Caco-2 (cell line): ENCODE measurements at regions not wholly inside any gene's neighbourhood (a gene's known extent, or its start where the extent isn't known, plus 50 kb on each side); places are given as distances from the start of the nearest gene placed in this dataset.

ENCODE experiments used
- BruUV-seq: library from RNA; stranded (reverse); fragments of 400-500 nt; replicated peaks from 2 replicates; lab custom pipeline; 2021; lab: Mats Ljungman, UMichigan
- CTCF ChIA-PET: fragments of 300-600 bp; sonication (Branson Sonifier 250); formaldehyde crosslinking; loops from one replicate; lab custom pipeline; 2022; ENCODE audit warnings: antibody characterized with exemption; lab: Charles Lee
- POLR2A ChIA-PET: fragments of 300-600 bp; sonication (Branson Sonifier 250); formaldehyde crosslinking; loops from one replicate; lab custom pipeline; 2022; ENCODE audit warnings: antibody characterized with exemption; lab: Charles Lee
- DNase-seq, 2 experiments: peaks; one replicate each; pipeline versions ENCODE4 v3.0.0 to v3.0.0-alpha.2; 2020 to 2022
- H3K27me3 ChIP-seq: replicated peaks from 2 replicates; pipeline ENCODE4 v1.6.0; 2011; ENCODE audit warnings: low read length; ENCODE audit not compliant: control insufficient read depth, insufficient read depth
- H3K36me3 ChIP-seq: 2 replicates; pipeline ENCODE4 v1.5.1; 2011; ENCODE audit warnings: low read length; ENCODE audit not compliant: control insufficient read depth, insufficient read depth
- H3K4me1 ChIP-seq: fragments of 250-450 bp; sonication (Bioruptor Pico); 2 replicates; pipeline ENCODE4 v1.5.1; 2020; ENCODE audit warnings: mild to moderate bottlenecking
- H3K4me3 ChIP-seq: 2 replicates; pipeline ENCODE4 v1.5.1; 2011; ENCODE audit warnings: low read depth, mild to moderate bottlenecking, control low read depth, low read length
- H3K9me3 ChIP-seq: fragments of 250-450 bp; sonication (Bioruptor Pico); 2 replicates; pipeline ENCODE4 v1.5.1; 2020; ENCODE audit warnings: mild to moderate bottlenecking, moderate library complexity
- H3K27ac Mint-ChIP-seq: one replicate; pipeline ENCODE4 v1.8.0; 2022; ENCODE audit warnings: mixed read lengths; ENCODE audit not compliant: unreplicated experiment
- H3K27me3 Mint-ChIP-seq: one replicate; pipeline ENCODE4 v1.8.0; 2022; ENCODE audit warnings: mixed read lengths; ENCODE audit not compliant: insufficient read depth, unreplicated experiment
- H3K36me3 Mint-ChIP-seq: one replicate; pipeline ENCODE4 v1.8.0; 2022; ENCODE audit warnings: mild to moderate bottlenecking, mixed read lengths; ENCODE audit not compliant: insufficient read depth, unreplicated experiment
- H3K4me1 Mint-ChIP-seq: one replicate; pipeline ENCODE4 v1.8.0; 2022; ENCODE audit warnings: low read depth, mixed read lengths; ENCODE audit not compliant: unreplicated experiment
- H3K4me3 Mint-ChIP-seq: one replicate; pipeline ENCODE4 v1.8.0; 2022; ENCODE audit warnings: mild to moderate bottlenecking, moderate library complexity, mixed read lengths; ENCODE audit not compliant: unreplicated experiment
- H3K9me3 Mint-ChIP-seq: one replicate; pipeline ENCODE4 v1.8.0; 2022; ENCODE audit warnings: mixed read lengths; ENCODE audit not compliant: unreplicated experiment
- CTCF ChIP-seq, 2 experiments: fragments of 200-600 bp in 1 of 2; IDR thresholded peaks; 1 replicate in 1 of 2; 2 replicates in 1 of 2; pipeline versions ENCODE4 v1.5.1 to v1.8.0; 2011 to 2022; ENCODE audit warnings: antibody characterized with exemption in 1 of 2, control low read depth in 1 of 2, inconsistent platforms in 1 of 2, low read depth in 1 of 2, low read length in 1 of 2, mild to moderate bottlenecking in 1 of 2, moderate library complexity in 1 of 2; ENCODE audit not compliant: insufficient read depth in 1 of 2, severe bottlenecking in 1 of 2, unreplicated experiment in 1 of 2
- intact Hi-C: fragments of 100-400 bp; cut with micrococcal nuclease; formaldehyde crosslinking; loops from one replicate; pipeline ENCODE4 v1.10.0; 2022; ENCODE audit not compliant: unreplicated experiment

GRCh38 chr12:114269153-114269552 is 136.8 kb downstream of the TBX5 start:
- no TSS peak for BruUV-seq
- Histone ChIP-seq H3K27me3 (no peaks in the 10 kb centered on the region), H3K36me3 (no peaks in the 10 kb centered on the region), H3K4me3 (no peak overlapping the region), H3K4me1 (no peaks in the 10 kb centered on the region), H3K9me3 (no peaks in the 10 kb centered on the region)
- H3K27me3 Mint-ChIP-seq: peaks cover 14% of the 10 kb centered on the region
- H3K4me3 Mint-ChIP-seq: no peak overlapping the region
- no peaks in the 10 kb centered on the region for H3K4me1 Mint-ChIP-seq
- ChIA-PET POLR2A (no interaction called here), CTCF (no interaction called here)
- DNase-seq: no peak
- no peaks in the 10 kb centered on the region for H3K36me3 Mint-ChIP-seq
- no peak overlapping the region for H3K27ac Mint-ChIP-seq
- intact Hi-C loops: no loop called here
- H3K9me3 Mint-ChIP-seq: no peaks in the 10 kb centered on the region
- no peak for TF ChIP-seq CTCF (IDR thresholded peaks at IDR 0.05; ENCODE audit: insufficient read depth in 1 of 2, low read depth in 1 of 2, low read length in 1 of 2, severe bottlenecking in 1 of 2, unreplicated experiment in 1 of 2)

GRCh38 chr12:114266536-114266935 is 139.4 kb downstream of the TBX5 start:
- no peaks in the 10 kb centered on the region for H3K36me3 Mint-ChIP-seq
- no peaks in the 10 kb centered on the region for H3K4me1 ChIP-seq
- no peaks in the 10 kb centered on the region for H3K36me3 ChIP-seq
- TF ChIP-seq CTCF (IDR thresholded peaks at IDR 0.05; ENCODE audit: insufficient read depth in 1 of 2, low read depth in 1 of 2, low read length in 1 of 2, severe bottlenecking in 1 of 2, unreplicated experiment in 1 of 2): no peak
- no peaks in the 10 kb centered on the region for H3K9me3 ChIP-seq
- no peaks in the 10 kb centered on the region for H3K27me3 ChIP-seq
- no peak overlapping the region for H3K27ac Mint-ChIP-seq
- intact Hi-C loops: no loop called here
- H3K27me3 Mint-ChIP-seq: peaks cover 14% of the 10 kb centered on the region
- no peak for DNase-seq
- no peak overlapping the region for H3K4me3 ChIP-seq
- ChIA-PET CTCF (no interaction called here), POLR2A (no interaction called here)
- H3K4me3 Mint-ChIP-seq: no peak overlapping the region
- no peaks in the 10 kb centered on the region for H3K9me3 Mint-ChIP-seq
- H3K4me1 Mint-ChIP-seq: no peaks in the 10 kb centered on the region
- BruUV-seq: no TSS peak

- BruUV-seq: no TSS peak
- TF ChIP-seq CTCF (IDR thresholded peaks at IDR 0.05; ENCODE audit: insufficient read depth in 1 of 2, low read depth in 1 of 2, low read length in 1 of 2, severe bottlenecking in 1 of 2, unreplicated experiment in 1 of 2): no peak
- H3K27me3 Mint-ChIP-seq: peaks cover 8% of the 10 kb centered on the region
Measured at GRCh38 chr12:114265036-114265435, 140.9 kb downstream of the TBX5 start.

More at GRCh38 chr12:114265036-114265435, 140.9 kb downstream of the TBX5 start:
- no peaks in the 10 kb centered on the region for H3K27me3 ChIP-seq
- DNase-seq: no peak
- H3K4me3 ChIP-seq: no peak overlapping the region
- POLR2A ChIA-PET: no interaction called here
- intact Hi-C loops: no loop called here
- no peaks in the 10 kb centered on the region for H3K4me1 Mint-ChIP-seq
- CTCF ChIA-PET: no interaction called here
- H3K27ac Mint-ChIP-seq: no peak overlapping the region
- no peak overlapping the region for H3K4me3 Mint-ChIP-seq
- no peaks in the 10 kb centered on the region for H3K9me3 ChIP-seq
- H3K9me3 Mint-ChIP-seq: no peaks in the 10 kb centered on the region
- no peaks in the 10 kb centered on the region for H3K36me3 Mint-ChIP-seq
- H3K4me1 ChIP-seq: no peaks in the 10 kb centered on the region
- no peaks in the 10 kb centered on the region for H3K36me3 ChIP-seq
